Peyer's patch (tissue), 4 donors: ENCODE measurements at regions not wholly inside any gene's neighbourhood (a gene's known extent, or its start where the extent isn't known, plus 50 kb on each side); places are given as distances from the start of the nearest gene placed in this dataset.

Experiments used
- CTCF ChIP-seq, 6 experiments: fragments of 450-650 bp in 4 of 6; fragments of 200-600 bp in 2 of 6; sonication (generic) in 1 of 6; IDR thresholded peaks; one replicate each; pipeline ENCODE4 v1.5.1; 2017 to 2019; ENCODE audit warnings: antibody characterized with exemption in 6 of 6, mild to moderate bottlenecking in 3 of 6, moderate library complexity in 1 of 6
- POLR2A ChIP-seq, 2 donors: fragments of 450-650 bp; IDR thresholded peaks; one replicate each; pipeline ENCODE4 v1.5.1; 2017; ENCODE audit warnings: antibody characterized with exemption in 2 of 2, mild to moderate bottlenecking in 2 of 2, moderate library complexity in 2 of 2

GRCh38 chr13:81639984-81640582 lies 1299.2 kb upstream of the SPRY2 start:
- TF ChIP-seq POLR2A (IDR thresholded peaks at IDR 0.05), result no peak
- no peak for TF ChIP-seq CTCF (IDR thresholded peaks at IDR 0.05)
